GM18907 (cell line): ENCODE measurements at regions not wholly inside any gene's neighbourhood (a gene's known extent, or its start where the extent isn't known, plus 50 kb on each side); places are given as distances from the start of the nearest gene placed in this dataset.

ENCODE experiments used
- ATAC-seq: cut with Tn5 transposase; IDR thresholded peaks from one replicate; pipeline ENCODE4 v1.9.1; 2021; ENCODE audit warnings: mild to moderate bottlenecking, moderate library complexity; ENCODE audit not compliant: unreplicated experiment

- no peak for ATAC-seq
These were observed 426.0 kb downstream of the GALC start for GRCh38 chr14:87566991-87567390.

GRCh38 chr14:87547536-87547935 is 445.4 kb downstream of the GALC start:
- no peak for ATAC-seq

GRCh38 chr14:87542288-87542687 is 450.7 kb downstream of the GALC start:
- ATAC-seq = no peak

GRCh38 chr14:87540339-87540738 is 452.6 kb downstream of the GALC start:
- no peak for ATAC-seq

GRCh38 chr14:87529081-87529480 is 463.9 kb downstream of the GALC start:
- no peak for ATAC-seq

GRCh38 chr14:87526731-87527130 is 466.3 kb downstream of the GALC start:
- no peak for ATAC-seq

GRCh38 chr14:87524011-87524410 is 469.0 kb downstream of the GALC start:
- no peak for ATAC-seq

GRCh38 chr14:87522575-87522974 is 470.4 kb downstream of the GALC start:
- no peak for ATAC-seq

- ATAC-seq = no peak
These were observed 484.6 kb downstream of the GALC start for GRCh38 chr14:87508333-87508732.

GRCh38 chr14:87503711-87504110 is 489.3 kb downstream of the GALC start:
- no peak for ATAC-seq

- ATAC-seq = no peak
These were observed 495.7 kb downstream of the GALC start for GRCh38 chr14:87497301-87497700.

- ATAC-seq = no peak
These were observed 499.0 kb downstream of the GALC start for GRCh38 chr14:87494010-87494409.

- ATAC-seq = no peak
These were observed 500.4 kb downstream of the GALC start for GRCh38 chr14:87492561-87492960.

- no peak for ATAC-seq
These were observed 501.2 kb downstream of the GALC start for GRCh38 chr14:87491816-87492215.

- no peak for ATAC-seq
These were observed 503.7 kb downstream of the GALC start for GRCh38 chr14:87489196-87489819.

GRCh38 chr14:87483271-87484260 is 509.4 kb downstream of the GALC start:
- ATAC-seq = no peak

- no peak for ATAC-seq
These were observed 524.5 kb downstream of the GALC start for GRCh38 chr14:87468531-87468930.

GRCh38 chr14:87467578-87467977 is 525.4 kb downstream of the GALC start:
- no peak for ATAC-seq

- no peak for ATAC-seq
These were observed 527.2 kb downstream of the GALC start for GRCh38 chr14:87465770-87466169.

GRCh38 chr14:87461704-87462103 is 531.3 kb downstream of the GALC start:
- ATAC-seq = no peak

GRCh38 chr14:87457720-87458119 is 535.3 kb downstream of the GALC start:
- no peak for ATAC-seq

- no peak for ATAC-seq
These were observed 542.8 kb downstream of the GALC start for GRCh38 chr14:87450193-87450592.
